ENCODE measurements at regions not wholly inside any gene's neighbourhood (a gene's known extent, or its start where the extent isn't known, plus 50 kb on each side); places are given as distances from the start of the nearest gene placed in this dataset.
"Not testable (repeated sequence)": the region's sequence is repeated elsewhere in the genome, so short reads cannot be mapped to it uniquely, and the experiment has no call there.

DNA sequence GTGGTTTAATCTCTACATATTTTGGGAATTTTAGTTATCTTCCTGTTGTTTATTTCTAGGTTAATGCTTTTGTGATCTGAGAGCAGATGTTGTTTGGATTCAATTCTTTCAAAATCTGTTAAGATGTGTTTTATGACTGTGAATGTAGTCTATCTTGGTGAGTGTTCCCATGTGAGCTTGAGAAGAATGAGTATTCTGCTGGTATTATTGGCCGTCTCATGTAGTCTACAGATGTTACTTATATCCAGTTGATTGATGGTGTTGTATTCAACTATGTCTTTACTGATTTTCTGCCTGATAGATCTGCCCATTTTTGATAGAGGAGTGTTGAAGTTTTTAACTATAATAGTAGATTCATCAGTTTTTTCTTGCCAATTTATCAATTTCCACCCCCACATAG lies 141.4 kb upstream of the FOXP2 start:
- no peak for DNase-seq

- DNase-seq = no peak
Observed at GRCh38 chr7:114269714-114270113, 144.9 kb upstream of the FOXP2 start.

DNA sequence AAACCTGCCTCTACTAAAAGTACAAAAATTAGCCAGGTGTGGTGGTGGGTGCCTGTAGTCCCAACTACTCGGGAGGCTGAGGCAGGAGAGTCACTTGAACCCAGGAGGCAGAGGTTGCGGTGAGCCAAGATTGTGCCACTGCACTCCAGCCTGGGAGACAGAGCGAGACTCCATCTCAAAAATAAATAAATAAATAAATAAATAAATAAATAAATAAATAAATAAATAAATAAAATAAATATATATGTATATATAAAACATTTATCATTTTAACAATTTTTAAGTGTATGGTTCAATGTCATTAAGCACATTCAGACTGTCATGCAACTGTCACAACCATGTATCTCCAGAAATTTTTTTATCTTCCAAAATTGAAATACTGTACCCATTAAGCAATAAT lies 147.1 kb upstream of the FOXP2 start:
- not testable (repeated sequence) for DNase-seq

- DNase-seq = no peak
Observed at GRCh38 chr7:114264023-114264422, 150.6 kb upstream of the FOXP2 start.

- DNase-seq = no peak
Observed at GRCh38 chr7:114263219-114263618, 151.4 kb upstream of the FOXP2 start.

DNA sequence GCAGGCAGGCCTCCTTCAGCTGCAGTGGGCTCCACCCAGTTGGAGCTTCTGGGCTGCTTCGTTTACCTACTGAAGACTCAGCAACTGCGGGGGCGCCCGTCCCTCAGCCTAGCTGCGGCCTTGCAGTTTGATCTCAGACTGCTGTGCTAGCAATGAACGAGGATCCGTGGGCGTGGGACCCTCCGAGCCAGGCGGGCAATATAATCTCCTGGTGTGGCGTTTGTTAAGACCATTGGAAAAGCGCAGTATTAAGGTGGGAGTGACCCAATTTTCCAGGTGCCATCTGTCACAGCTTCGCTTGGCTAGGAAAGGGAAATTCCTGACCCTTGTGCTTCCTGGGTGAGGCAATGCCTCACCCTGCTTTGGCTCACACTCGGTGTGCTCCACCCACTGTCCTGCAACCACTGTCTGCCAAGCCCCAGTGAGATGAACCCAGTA lies 159.2 kb upstream of the FOXP2 start:
- no peak for DNase-seq

DNA sequence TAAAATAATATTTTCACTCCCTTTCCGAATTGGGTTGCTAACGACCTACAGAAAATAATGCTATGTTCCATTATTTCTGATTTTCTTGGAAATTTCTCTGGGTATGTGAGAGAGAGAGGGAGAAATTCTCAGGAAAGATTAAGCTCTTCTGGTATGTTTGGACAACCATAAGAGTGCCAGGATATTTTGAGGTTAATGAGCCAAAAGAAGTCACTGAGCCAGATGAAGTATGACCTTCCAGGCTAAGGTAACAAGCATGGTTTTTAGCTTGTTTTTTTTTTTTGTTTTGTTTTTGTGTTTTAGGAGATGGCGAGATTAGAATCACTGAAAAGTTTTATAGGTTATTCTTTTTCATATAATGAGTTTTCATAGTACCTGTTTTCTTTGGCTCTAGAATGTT lies 171.0 kb upstream of the FOXP2 start:
- no peak for DNase-seq

DNA sequence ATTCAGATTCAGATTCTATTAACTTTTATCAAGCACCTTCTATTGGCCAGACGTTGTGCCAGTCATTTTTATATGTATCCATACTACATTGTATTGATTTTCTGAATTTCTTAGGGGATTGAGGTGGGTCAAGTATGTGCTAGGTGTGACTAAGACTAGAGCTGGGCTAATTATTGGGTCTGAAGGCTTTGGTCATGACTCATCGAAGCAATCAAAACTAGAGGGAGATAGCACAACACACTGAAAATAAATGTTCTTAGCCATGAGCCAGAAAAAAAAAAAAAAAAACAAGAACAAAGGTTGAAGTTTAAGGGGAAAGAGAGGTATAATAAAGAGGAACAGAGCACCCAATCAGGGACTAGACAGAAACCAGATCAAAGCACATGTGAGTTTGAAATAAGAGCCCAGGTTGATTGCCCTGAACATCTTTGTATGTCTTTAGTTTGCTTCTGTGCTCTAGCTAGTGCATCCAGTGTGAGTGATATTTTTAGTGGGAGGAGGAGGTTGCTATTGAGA lies 171.6 kb upstream of the FOXP2 start:
- no peak for DNase-seq

GRCh38 chr7:114229246-114229645 lies 185.4 kb upstream of the FOXP2 start:
- no peak for DNase-seq

- no peak for DNase-seq
Observed at GRCh38 chr7:114225784-114226183, 188.8 kb upstream of the FOXP2 start.

DNA sequence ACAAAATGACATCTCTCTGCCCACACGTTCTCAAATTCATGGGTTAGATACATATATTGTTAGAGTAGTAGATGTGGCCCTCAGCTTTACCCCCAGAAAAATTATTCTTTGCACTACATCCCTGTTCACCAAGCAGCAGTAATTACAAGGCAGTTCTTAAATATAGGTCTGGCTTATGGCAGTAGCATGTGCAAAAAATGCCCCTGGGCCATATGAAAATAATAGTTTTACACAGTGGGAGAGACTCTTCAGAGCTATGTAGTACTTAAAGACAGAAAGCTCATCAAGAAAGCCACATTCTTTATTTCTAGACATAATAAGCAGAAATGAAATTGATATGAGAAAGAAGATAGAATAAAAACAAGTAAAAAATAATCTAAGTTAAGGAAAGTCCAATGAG lies 196.3 kb upstream of the FOXP2 start:
- DNase-seq = no peak

DNA sequence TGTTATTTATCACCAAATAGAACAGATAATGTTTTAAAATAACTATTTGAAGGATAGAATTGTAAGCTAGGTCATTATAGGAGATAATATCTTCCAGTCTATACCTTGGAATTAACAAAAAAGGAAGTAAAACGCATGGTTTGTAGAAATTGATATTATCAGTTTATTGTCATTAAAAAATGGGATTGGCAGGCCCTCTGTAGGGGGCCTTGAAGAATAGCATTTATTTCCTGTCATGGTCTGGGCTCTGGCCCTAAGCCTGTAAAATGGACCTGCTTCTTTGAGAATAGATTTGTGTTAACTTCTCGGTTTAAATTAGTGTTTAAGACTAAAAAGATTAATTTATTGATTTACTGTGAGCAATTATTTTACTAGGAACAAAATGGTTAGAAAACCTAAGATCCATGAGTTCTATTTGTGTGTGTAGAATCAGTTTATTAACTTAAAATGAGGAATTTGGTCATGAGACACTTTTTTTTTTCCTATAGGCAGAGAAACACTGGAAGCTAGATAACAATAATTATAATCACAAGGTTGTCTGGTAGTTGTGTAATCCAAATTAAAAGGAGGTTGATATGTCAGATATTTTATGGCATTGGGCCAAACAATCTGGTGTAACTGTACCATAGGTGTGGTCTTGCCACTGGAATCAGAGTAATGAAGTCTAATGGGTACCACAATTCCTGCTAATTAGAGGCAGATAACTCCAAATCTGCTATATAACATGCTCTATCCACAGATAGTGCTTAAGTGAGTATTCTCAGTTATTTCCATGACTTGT lies 197.4 kb upstream of the FOXP2 start:
- peak; percentile 36 for DNase-seq

DNA sequence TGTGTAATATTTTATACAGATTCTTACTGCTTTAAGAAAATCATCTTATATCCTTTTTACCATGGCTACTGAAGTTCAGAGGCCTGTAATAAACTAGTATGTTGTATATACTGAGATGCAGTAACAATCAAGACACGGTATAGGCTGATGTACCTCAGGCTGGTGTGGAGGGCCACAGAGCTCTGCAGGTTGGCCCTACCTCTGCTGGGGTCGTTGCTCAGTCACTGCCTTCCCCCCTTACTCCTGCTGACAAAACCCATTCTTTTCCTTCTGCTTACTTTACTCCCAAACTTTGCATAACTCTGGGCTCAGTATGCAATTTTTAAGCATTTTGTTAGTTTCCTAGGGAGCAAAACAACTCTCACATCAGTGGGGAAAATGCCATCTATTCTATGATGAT lies 200.1 kb upstream of the FOXP2 start:
- no peak for DNase-seq

DNA sequence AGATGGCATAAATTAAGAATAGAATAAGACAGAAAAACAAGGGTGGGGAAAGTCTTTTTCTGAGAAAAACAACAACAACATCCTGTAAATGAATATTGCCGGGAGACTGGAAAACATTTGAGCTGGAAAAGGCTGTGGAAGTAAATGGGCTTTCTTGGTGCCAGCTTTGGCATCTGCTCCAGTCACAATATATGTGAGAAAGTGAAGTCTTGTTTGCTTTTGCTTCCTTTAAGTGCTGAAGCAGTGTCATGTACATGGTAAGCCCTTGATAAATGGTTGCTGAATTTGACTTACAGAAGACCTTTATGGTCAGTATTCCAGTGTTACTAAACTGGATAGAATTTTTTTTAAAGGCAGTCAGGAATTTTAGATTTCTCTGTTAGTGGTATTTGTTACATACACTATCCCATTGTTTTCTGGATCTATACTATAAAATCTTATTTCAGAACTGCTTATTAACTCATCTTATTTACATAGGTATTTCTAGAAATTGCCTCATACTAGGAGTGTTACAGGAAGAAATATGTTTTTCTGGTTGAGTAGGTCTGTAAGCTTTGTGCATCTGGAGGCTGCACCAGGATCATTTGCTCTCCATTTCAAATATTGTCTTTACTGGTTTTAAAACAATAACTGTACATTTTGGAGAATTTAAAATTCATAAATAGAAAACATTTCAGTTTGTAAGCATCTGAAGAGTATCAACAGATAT lies 201.7 kb upstream of the FOXP2 start:
- DNase-seq = no peak

DNA sequence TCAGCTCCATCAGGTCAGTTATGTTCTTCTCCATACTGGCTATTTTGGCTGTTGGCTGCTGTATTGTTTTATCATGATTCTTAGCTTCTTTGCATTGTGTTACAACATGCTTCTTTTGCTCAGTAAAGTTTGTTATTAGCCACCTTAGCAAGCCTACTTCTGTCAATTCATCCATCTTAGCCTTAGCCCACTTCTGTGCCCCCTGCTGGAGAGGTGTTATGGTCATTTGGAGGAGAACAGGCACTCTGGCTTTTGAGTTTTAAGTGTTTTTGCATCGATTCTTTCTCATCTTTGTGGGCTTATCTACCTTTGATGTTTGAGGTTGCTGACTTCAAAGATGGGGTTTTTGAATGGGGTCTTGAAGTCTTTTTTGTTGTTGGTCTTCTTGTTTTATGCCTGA lies 204.6 kb upstream of the FOXP2 start:
- peak; percentile 3 for DNase-seq

- DNase-seq = no peak
Observed at GRCh38 chr7:114206688-114207087, 207.9 kb upstream of the FOXP2 start.

- no peak for DNase-seq
Observed at GRCh38 chr7:114196517-114196916, 218.1 kb upstream of the FOXP2 start.

DNA sequence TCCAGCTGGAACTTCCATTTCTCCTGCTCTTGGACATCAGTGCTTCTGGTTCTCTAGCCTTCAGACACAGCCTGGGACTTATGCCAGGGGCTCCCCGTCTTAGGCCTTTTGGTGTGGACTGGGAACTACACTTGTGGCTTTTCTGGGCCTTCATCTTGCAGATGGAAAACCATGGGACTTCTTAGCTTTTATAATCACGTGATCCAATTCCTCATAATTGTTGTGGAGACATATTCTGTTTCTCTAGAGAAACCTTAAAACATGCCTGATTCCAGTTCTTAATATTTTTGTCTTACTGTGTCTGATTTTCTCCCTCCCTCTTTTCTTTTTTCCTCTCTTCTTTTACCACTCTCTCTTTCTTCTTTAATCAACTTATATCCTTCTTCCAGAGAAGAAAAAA lies 224.2 kb upstream of the FOXP2 start:
- DNase-seq = no peak

GRCh38 chr7:114183311-114184088 lies 231.1 kb upstream of the FOXP2 start:
- no peak for DNase-seq

DNA sequence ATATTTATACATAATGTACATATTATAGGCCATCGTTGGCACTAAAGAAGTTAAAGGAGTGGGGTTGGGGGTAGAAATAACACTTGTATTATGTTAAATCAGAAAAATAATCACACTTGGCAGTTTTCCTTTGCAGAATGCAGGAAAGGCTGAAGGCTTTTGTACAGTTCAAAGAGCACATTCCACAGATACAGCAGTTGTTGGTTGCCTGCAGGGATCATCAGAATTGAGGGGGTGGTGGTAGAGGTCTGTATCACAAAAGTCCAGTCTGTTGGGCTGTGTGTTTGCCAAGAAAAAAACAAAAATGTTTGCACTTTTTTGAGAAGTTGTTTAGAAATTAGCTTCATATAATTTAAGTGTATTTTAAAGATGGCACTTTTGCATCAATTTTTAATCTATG lies 231.8 kb upstream of the FOXP2 start:
- no peak for DNase-seq

DNA sequence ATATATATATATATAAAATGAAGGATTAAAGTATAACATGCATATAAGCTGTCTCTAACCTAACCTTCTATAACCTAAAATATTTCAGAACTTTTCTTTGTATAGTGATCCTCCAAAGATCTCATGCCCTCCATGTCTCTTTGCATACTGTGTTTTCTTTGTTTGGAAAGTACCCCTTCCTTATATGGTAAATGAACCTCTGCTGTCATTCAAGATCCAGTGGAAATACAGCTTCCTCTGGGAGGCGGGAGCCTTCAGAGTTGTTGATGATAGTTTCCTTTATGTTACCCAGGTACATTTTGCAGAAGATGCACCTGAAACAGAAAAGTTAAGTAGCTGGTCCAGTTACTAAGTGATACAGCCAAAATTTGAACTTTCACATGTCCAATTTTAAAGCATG lies 233.3 kb upstream of the FOXP2 start:
- no peak for DNase-seq

DNA sequence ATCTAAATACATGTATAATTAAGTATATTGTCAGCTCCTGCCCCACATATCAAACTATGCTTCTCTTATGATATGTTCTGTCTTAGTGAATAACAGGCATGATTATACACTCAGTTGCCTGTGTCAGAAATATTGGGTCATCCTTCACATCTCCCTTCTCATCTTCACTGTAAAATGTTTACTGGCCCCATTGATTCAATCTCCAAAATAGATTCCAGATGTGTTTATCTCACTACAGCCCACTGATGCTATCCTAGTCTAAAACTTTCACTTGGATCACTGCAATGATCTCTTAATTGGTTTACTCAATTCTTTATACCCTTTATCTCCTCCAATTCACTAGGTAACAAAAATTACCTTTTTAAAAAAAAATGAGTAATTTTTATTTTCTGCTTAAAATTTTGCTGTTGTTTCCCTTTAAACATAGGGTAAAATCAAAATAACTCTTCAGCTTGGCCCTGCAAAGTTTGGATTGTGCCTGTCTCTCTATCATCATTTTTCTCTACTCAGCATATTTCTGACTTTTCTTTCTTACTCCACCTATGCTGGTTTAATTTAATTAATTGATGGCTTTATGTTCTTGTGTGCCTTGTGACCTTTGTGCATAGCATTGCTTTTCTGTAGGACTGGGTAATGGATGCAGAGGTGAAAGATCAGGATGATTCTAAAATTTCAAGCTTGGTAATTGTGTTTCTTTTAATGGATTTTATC lies 233.9 kb upstream of the FOXP2 start:
- no peak for DNase-seq

- DNase-seq = no peak
Observed at GRCh38 chr7:114175125-114175524, 239.5 kb upstream of the FOXP2 start.

All from hematopoietic multipotent progenitor cell treated with erythropoietin and hydrocortisone succinate and interleukin-3 and kit ligand, for 4 days (in vitro differentiated cells).